HG03432 (cell line): ENCODE measurements at regions not wholly inside any gene's neighbourhood (a gene's known extent, or its start where the extent isn't known, plus 50 kb on each side); places are given as distances from the start of the nearest gene placed in this dataset.

ENCODE experiments used
- ATAC-seq: cut with Tn5 transposase; IDR thresholded peaks from one replicate; pipeline ENCODE4 v1.9.1; 2021; ENCODE audit warnings: mild to moderate bottlenecking, moderate library complexity; ENCODE audit not compliant: unreplicated experiment

DNA sequence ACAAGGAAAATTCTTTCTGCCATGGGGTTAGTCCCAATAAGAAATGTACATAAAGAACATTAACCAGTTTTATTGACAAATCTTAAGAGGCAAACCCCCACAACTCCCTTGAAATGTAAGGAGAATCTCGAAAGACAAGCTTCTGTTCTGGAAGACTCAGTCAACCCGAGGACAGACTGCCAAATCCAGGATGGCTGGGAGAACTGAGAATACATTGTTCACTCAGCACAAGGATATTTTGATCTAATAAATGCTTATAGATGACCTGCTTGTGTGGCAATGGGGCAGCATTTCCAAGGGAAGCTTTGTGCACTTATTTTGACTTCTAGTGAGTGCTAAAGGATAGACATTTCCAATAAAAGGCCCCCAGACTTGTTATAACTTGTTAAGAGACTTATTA is 280.4 kb downstream of the DHX15 start:
- no peak for ATAC-seq

DNA sequence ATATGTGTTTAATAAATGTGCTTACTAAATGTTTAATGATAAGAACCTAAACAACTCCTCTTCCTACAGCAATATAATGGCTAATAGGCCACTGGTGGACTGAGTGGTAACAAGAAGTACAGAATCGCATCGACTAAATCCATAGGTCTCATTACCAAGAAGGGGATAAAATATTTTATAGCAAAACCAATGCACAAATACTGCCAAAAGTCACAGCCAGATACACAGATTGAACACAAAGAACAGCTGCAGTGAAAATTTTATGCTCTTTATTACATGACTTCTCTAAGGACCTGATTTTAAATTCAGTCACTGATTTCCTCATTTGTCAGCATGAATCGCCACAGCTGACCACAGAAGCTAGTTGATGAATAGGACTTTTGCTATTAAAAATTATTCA is 285.4 kb downstream of the DHX15 start:
- ATAC-seq = no peak

DNA sequence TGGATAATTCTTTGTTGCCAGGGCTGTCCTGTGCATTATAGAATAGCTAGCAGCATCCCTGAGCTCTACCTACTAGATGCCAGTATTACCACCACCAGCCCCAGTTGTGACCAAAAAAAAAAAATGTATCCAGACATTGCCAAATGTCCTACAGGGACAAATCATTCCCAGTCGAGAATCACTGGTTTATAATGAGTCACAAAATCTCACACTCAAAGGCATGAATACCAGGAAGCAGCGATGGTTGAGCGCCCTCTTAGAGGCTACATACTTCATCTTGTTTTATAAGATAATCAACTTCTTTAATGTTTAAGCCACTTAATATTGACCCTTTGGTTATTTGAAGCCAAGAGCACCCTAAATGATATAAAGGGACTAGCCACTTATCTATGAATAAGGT is 297.3 kb downstream of the DHX15 start:
- ATAC-seq = no peak

DNA sequence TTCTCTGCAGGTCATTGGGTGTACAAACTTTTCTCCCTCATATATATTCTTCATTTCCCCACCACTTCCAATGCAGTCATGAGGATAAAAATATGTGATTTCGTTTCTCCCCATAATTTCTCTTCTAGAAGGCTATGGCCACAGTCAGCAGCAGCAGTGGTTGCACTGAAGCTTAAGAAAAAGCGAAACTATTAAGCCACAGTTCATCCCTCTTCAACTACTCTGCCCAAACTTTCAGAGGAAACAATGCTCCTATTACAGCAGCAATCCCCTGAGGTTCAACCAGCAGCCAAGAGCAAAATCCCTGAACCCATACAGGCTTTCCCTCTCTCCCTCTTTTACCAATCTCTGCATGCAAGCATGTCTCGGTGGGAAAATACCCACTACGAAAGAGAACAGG is 298.6 kb downstream of the DHX15 start:
- ATAC-seq = no peak

DNA sequence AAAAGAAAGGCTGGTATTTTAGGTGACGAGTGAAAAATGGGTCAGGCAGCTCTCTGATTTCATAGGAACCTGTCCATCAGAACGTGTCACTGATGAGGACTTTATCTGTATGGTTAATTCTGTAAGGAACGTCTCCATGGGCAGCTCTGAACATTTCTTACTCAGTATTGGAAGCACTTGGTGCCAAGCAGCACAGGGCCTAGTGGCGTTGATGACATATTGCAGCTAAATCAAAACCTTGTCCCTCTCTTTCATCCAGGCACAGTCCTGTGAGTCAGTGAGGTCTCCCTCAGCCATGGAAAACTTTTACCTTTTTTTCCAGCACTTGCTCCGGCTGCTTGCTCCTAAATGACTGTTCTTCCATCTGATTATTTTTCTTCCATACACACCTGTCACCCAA is 301.9 kb downstream of the DHX15 start:
- ATAC-seq = no peak

DNA sequence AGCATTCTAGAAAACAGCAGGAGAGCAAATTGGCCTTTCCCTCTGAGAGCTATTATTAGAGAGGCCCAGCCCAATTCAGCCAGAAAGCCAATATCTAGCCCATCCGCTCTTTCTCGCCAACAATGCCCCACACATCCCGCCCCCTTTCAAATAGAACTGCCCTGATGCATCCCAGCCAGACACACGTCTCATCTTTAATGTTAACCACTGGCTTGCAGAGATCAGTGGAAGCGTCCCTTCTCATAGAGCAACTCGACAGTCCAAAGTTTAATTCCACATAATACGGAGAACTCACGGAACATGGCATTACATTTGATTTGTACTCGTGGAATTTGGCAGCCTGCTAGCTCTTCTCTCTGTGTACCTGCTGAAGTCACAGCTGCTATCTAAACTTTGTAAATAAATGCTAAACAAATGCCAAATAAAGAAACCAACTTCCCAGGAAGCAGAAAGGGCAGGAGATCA is 304.4 kb downstream of the DHX15 start:
- no peak for ATAC-seq

DNA sequence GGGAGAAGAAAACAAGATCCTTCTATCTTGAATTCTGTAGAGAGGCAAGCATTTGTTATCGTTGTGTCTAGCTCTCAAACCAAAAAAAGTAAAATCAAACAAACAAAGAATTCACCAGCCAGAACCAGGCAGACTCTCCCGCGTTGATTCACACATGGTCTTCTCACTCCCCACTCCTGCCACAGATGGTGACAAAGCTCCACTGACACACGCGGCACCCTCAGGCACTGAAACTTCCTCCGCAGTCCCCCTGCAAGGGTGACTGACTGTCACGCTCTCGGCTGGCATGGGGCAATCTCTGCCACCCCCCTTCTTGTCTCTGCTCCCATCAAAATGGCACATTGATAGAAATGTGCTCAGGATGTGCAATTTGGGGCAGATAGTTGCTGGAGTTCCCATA is 304.9 kb downstream of the DHX15 start:
- ATAC-seq = no peak

DNA sequence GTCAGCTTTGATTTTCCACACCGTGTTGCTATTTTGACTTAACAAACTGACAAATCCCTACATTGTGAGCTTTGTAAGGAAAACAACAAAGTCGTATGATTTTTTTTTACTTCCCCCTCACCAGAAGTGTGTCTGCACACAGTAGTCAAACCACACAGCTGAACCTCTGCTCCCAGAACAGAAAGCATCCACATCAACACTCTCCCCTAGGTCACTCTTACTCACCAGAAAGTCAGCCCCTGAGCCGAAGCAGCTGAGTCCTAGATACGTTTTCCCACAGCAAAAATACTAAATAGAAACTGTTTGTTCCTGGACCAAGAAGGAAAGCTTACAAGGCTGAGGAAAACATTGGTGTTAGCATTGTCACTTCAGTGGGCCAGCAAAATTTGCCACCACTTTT is 305.7 kb downstream of the DHX15 start:
- no peak for ATAC-seq

DNA sequence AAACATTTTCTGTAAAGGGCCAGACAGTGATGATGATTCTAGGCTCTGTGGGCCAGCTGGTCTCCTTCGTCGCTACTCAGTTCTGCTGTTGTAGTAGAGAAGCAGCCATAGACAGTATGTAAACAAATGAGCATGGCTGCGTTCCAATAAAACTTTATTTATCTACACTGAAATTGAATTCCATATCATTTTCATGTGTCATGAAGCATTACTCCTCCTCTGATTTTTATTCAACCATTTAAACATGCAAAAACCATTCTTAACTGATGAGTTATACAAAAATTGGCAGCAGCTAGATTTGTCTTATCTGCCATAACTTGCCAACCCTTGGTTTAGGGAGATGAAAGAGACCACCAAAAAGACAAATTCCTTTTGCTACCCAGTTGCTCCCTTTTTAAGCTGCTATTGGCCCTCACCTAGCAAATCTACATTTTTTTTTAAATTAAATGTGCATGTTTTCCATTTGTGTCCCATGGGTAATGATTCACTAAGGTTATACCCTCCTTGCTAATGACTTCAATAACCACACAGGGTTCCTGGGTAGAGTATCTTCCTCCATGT is 309.9 kb downstream of the DHX15 start:
- ATAC-seq = no peak

DNA sequence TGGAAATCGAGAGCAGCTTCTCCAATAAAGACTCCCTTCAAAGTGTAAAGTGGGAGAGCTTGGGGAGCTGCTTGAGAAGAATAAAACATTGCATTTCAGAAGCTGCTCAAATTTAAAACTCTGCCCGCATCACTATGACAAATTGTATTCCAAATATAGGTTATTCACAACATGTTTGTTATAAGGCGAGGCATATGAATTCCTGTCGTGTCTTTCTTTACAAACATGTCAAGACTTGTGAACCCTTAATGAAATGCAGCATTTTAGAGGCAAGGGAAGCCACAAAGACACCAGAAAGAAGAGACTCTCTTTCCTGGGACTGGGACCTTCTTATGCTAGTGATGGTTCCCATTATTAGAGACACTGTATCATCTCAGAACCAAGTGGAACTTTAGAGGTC is 311.2 kb downstream of the DHX15 start:
- no peak for ATAC-seq

DNA sequence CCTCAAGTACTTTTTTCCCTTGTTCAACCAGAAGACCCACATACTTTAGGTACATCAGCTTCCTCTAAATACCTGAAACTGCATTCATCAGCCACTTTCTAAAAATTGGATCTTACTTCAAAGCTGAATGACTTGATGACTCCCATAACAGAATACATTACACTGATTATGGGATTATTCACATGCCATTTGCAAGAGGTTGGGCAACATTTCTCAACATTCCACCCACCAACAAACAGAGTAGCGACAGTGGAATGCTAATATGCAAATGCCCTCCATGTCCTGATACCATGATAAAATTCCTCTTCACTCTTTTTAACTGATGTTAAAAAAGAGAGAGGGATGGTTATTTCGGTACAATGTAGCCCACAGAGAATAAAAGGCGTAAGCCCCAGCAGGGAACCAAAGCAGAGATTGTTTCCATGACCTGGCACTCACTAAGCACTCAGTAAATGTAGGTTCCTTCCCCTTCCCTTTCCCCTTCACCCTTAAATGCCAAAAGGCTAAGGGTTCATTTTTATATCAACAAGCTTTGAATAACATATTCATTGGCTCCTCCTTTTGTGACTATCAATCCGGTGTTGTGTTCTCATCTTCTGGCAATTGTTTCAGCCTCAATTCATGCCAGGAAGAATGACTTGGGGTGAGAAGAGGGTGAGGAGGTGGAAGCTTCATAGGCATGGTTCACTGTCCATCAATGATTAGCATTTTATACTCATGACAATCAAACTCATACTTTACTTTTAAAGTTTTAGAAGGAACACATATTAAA is 317.2 kb downstream of the DHX15 start:
- no peak for ATAC-seq

DNA sequence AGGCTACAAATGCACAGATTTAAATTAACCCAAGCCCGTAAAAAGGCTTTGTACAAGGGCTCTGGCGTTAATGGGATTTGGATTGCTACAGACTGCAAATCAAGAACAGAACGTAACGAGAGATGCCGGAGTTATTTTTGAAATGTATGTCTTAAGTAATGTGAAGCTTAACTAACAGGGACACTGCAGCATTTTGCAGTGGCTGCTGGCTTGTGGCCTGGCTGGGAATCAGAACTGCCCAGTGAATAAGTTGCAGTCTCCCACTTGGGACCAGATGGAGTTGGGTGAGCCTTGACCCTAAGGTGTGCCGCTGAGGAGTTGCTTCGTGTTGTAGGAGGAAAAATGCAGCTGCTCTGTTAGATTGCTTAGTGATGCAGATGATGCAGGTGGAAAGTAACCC is 318.4 kb downstream of the DHX15 start:
- no peak for ATAC-seq

DNA sequence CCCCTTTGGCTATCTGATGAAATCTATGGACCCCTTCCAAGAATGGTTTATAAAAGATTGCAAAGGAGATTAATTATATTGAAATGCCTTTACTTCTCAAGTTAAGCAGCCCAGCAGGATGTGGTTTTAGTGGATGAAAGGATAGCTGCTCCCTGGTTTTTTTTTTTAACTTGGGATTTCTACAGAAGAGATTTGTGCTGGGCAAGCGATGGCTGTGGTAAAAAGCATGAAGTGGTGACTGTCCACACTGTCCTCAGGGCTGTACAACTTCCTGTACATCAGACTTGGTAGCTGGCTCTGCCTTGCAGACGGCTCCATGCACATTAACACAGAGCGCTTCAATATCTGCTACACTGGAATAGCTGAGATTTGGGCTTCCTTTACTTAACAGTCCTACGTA is 321.7 kb downstream of the DHX15 start:
- ATAC-seq = no peak

DNA sequence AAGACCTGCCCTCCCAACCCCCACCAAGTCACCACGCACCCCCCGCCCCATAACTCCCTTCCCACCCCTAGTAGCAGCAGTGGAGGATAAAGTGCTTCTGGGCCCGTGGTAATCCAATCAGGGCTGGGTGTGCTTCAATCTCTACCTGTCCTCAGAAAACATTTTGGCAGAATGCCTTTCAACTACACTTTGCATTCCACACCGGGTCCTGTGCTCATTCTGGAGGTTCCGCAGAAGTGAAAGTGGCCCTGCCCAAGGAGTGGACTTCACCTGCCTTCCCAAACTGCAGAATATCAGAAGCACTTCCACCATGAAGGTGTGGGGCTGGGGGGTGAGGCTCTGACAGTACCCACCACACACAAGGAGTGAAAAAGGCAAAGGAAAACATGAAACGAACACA is 322.3 kb downstream of the DHX15 start:
- ATAC-seq = no peak

DNA sequence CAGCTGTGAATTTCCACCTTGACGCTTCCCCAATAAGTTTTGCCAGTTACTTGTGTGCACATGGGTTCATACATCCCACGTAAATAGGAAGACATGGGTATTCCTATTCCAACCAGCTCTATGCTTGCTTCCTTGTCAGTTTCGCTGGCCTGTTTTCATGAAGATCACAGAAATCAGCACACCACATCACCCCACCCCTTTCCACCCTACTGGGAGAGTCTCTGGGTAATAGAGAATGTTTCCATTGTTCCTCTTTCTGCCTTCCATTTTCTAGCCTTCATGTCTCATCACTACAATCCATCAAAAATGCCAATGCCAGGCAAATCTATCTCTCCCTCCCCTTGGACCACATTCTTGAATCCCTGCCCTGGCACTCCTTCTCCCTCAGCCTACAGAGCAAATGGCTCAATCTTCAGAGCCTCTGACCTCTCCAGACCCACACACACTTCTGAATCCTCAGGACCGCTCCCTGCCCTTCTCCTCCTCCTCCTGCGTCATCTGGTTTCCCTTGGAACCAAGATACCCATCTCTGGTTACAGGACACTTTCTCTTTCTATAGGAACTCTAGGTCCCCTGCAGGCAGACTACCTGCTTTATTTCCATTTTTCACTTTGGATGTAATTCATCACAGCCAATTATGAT is 323.3 kb downstream of the DHX15 start:
- no peak for ATAC-seq

DNA sequence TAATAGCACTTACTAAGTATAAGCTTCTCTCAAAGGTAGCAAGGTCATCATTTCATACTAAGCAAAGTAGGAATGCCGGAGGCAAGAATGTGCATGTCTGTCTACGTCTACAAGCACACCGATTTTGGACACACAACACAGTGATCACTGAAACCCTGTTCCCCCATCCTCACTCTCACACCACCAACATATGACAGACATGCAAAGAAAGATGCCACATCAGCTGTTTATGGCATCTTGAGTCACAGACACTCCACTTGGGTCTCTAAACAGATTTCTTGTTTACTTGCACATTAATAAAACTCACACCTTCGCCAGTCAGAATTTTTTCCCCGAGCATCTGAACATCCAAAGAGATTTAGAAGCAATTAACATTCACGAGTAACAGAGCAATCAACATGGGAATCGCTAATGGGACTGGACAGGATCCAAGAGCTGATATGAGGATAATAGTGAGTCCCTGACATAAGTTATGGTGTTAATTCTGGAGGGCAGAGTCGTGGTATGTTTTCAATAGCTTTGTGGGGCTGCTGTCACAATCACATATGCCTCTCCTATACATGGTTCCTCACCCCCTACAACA is 324.1 kb downstream of the DHX15 start:
- ATAC-seq = no peak

DNA sequence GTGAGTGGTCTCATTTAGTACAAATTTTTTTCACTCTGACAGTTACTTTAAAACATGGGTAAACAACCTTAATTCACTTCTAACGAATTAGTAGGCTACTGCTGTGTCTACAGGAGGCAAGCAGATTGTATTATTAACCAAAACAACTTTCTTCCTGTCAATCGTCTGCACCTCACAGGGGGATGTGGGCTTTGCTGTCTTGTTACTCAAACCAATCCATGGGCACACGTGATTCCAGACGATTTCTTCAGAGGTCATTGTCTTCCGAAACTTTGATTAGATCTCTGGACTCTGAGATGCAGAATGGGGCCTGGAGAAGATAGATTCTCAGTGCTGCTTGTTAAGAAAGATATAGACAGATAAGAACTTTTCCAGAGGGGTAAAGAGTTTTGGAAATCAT is 327.8 kb downstream of the DHX15 start:
- ATAC-seq = no peak

DNA sequence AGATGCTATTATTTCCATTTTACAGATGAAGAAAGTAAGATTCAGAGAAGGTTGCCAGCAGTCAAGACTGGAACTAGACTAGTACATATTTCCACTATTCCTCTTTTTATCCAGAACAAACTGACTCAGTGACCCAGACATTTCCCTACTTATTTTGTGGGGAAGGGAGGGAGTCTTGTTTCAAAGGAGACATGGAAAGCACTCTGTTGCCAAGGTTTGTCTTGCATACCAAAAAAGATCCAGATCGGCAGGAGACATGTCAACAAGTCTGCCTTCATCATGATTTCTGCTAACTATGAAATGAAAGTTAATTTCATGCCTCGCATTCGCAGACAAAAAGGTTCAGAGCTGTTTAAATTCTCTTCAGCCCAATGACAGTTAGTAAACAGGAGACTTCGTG is 328.3 kb downstream of the DHX15 start:
- no peak for ATAC-seq

DNA sequence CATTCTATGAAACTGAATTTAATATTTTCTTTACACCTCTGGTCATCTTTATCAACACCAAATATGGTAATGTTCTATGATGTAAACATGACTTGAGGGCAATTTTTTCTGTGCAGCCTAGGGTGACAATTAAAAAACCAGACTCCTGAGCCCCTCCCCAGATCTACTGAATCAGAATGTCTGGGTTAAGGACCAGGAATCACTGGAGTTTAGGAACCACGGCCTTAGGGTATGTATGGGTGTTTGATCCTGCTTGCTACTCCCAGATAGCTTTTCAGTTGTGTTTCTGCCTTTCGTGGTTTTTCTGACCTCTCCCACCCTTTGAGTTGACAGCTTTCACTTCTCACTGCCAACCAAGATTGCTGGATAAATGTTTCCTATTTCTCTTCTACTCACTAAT is 332.2 kb downstream of the DHX15 start:
- no peak for ATAC-seq

DNA sequence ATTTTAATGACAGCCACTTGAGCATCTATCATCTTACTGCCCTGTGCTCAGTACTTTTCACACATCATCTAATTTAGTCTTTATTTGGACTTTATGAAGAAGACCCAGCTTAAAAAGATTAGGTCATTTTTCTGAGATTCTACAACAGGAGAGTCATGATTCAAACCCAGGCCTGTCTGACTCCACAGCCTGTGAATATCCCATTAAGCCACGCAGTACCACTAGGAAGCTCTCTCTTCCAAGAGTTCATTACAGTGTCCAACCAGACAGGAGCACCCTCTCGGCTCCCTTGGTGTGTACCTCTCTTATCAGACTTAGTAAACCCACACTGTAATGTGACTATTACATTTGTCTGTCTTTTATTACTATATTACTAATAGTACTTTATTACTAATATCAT is 332.8 kb downstream of the DHX15 start:
- no peak for ATAC-seq

DNA sequence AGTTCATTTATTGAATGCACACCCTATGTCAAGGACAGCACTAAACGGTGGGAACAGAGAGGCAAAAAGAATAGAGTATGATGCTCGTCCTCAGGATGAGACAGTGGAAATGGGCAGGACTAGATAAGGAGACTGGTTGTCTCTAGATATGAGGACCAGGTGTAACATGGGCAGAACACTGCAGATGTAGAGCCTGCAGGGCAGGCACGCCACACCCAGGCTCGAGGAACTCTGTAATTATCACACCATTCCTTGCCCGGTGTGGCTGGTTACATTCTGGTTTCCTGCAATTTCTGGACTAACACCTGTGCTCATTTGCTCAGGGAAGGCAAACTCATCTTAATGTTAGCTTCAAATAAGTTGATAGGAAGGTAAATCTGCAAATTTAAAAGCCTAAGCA is 334.4 kb downstream of the DHX15 start:
- ATAC-seq = no peak
